Liver (tissue), 3 donors: ENCODE measurements at regions not wholly inside any gene's neighbourhood (a gene's known extent, or its start where the extent isn't known, plus 50 kb on each side); places are given as distances from the start of the nearest gene placed in this dataset.

Experiments used
- GABPA ChIP-seq, 2 donors: IDR thresholded peaks in 1 of 2; conservative IDR thresholded peaks in 1 of 2; 2 replicates each; pipeline ENCODE4 v1.6.1; 2016; ENCODE audit warnings: antibody characterized with exemption in 2 of 2, mild to moderate bottlenecking in 1 of 2, moderate library complexity in 1 of 2
- JUND ChIP-seq, 2 donors: IDR thresholded peaks; 2 replicates each; pipeline ENCODE4 v1.6.1; 2016; ENCODE audit warnings: antibody characterized with exemption in 2 of 2
- RAD21 ChIP-seq, 2 donors: IDR thresholded peaks; 2 replicates each; pipeline ENCODE4 v1.6.1; 2016; ENCODE audit warnings: antibody characterized with exemption in 2 of 2, mild to moderate bottlenecking in 2 of 2
- RXRA ChIP-seq, 2 donors: IDR thresholded peaks; 2 replicates each; pipeline ENCODE4 v1.6.1; 2017 to 2018; ENCODE audit warnings: antibody characterized with exemption in 2 of 2, mild to moderate bottlenecking in 1 of 2
- TAF1 ChIP-seq: conservative IDR thresholded peaks from 2 replicates; pipeline ENCODE4 v1.6.1; 2016; ENCODE audit warnings: antibody characterized with exemption, mild to moderate bottlenecking
- TF ChIP-seq, protein P1 (sequence below): fragments of 150-350 bp; IDR thresholded peaks from 2 replicates; pipeline ENCODE4 v1.5.1; 2017; ENCODE audit warnings: improper control_type of control experiment, low read depth, low read length; ENCODE audit not compliant: missing input control
- TF ChIP-seq, protein P2 (sequence below): IDR thresholded peaks from 2 replicates; pipeline ENCODE4 v1.6.1; 2016; ENCODE audit warnings: antibody characterized with exemption, mild to moderate bottlenecking
- TF ChIP-seq, protein P3 (sequence below): IDR thresholded peaks from 2 replicates; pipeline ENCODE4 v1.6.1; 2016; ENCODE audit warnings: antibody characterized with exemption
- donor health status: healthy.
- donor health status: healthy.

DNA sequence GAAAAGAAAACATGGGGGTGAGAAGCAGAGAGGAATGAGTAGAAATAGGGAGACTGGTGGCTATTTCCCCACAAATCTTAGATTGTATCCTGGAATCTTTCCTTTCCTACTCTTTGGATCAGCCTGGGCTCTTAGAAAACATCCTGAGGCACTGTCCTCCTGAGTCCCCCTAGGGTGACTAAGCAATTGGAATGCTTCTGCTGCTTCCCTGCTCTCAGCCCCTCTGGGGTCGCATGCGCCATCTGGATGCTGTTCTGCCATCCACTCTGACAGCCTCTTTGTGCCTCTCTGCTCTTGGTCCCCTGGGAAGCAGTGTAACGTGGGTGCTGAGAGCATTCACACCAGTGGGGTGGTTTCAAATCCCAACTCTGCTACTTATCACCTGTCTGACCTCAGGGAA, 443.0 kb downstream of the SIPA1L2 start:
- TF ChIP-seq, protein P1, sequence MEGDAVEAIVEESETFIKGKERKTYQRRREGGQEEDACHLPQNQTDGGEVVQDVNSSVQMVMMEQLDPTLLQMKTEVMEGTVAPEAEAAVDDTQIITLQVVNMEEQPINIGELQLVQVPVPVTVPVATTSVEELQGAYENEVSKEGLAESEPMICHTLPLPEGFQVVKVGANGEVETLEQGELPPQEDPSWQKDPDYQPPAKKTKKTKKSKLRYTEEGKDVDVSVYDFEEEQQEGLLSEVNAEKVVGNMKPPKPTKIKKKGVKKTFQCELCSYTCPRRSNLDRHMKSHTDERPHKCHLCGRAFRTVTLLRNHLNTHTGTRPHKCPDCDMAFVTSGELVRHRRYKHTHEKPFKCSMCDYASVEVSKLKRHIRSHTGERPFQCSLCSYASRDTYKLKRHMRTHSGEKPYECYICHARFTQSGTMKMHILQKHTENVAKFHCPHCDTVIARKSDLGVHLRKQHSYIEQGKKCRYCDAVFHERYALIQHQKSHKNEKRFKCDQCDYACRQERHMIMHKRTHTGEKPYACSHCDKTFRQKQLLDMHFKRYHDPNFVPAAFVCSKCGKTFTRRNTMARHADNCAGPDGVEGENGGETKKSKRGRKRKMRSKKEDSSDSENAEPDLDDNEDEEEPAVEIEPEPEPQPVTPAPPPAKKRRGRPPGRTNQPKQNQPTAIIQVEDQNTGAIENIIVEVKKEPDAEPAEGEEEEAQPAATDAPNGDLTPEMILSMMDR = no peak
- no peak for TF ChIP-seq RAD21 (IDR thresholded peaks at IDR 0.05)
- TF ChIP-seq, protein P2, sequence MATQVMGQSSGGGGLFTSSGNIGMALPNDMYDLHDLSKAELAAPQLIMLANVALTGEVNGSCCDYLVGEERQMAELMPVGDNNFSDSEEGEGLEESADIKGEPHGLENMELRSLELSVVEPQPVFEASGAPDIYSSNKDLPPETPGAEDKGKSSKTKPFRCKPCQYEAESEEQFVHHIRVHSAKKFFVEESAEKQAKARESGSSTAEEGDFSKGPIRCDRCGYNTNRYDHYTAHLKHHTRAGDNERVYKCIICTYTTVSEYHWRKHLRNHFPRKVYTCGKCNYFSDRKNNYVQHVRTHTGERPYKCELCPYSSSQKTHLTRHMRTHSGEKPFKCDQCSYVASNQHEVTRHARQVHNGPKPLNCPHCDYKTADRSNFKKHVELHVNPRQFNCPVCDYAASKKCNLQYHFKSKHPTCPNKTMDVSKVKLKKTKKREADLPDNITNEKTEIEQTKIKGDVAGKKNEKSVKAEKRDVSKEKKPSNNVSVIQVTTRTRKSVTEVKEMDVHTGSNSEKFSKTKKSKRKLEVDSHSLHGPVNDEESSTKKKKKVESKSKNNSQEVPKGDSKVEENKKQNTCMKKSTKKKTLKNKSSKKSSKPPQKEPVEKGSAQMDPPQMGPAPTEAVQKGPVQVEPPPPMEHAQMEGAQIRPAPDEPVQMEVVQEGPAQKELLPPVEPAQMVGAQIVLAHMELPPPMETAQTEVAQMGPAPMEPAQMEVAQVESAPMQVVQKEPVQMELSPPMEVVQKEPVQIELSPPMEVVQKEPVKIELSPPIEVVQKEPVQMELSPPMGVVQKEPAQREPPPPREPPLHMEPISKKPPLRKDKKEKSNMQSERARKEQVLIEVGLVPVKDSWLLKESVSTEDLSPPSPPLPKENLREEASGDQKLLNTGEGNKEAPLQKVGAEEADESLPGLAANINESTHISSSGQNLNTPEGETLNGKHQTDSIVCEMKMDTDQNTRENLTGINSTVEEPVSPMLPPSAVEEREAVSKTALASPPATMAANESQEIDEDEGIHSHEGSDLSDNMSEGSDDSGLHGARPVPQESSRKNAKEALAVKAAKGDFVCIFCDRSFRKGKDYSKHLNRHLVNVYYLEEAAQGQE = no peak
- TF ChIP-seq TAF1 = no peak
- no peak for TF ChIP-seq GABPA (IDR thresholded peaks at IDR 0.05 in 1 of 2, conservative IDR thresholded peaks at IDR 0.05 in 1 of 2)
- TF ChIP-seq JUND (IDR thresholded peaks at IDR 0.05) = no peak
- TF ChIP-seq, protein P3, sequence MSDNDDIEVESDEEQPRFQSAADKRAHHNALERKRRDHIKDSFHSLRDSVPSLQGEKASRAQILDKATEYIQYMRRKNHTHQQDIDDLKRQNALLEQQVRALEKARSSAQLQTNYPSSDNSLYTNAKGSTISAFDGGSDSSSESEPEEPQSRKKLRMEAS = no peak
- no peak for TF ChIP-seq RXRA (IDR thresholded peaks at IDR 0.05)
